ENCODE measurements at regions not wholly inside any gene's neighbourhood (a gene's known extent, or its start where the extent isn't known, plus 50 kb on each side); places are given as distances from the start of the nearest gene placed in this dataset.

DNA sequence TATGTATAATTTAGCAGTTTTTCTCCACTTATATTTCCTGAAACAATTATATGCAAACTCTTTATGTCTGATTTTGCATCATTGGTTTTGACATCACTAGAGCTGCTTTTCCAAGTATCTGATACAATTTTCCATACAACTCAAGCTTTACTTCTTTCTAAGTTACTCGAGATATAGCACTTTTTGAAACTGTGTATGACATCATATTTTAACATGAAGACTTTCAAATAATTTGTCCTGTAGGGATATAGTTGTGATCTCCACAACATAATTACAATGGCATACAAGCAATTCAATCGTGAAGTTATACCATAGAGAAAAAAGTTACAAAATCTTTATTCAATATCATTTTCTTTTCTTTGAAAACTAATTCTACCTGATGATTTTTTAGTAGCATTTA, 173.0 kb downstream of the LEPR start:
- no peaks in the 10 kb centered on the region for H3K27me3 ChIP-seq (replicated peaks; ENCODE audit: insufficient read depth, low read length)
- H3F3A ChIP-seq (ENCODE audit: insufficient read depth, low read length) = no peaks in the 10 kb centered on the region
- no peaks in the 10 kb centered on the region for H3K36me3 ChIP-seq (replicated peaks; ENCODE audit: insufficient read depth, low read length)
- H3K9me3 ChIP-seq (replicated peaks; ENCODE audit: insufficient read depth, low read length) = no peaks in the 10 kb centered on the region
- TF ChIP-seq, protein P1, sequence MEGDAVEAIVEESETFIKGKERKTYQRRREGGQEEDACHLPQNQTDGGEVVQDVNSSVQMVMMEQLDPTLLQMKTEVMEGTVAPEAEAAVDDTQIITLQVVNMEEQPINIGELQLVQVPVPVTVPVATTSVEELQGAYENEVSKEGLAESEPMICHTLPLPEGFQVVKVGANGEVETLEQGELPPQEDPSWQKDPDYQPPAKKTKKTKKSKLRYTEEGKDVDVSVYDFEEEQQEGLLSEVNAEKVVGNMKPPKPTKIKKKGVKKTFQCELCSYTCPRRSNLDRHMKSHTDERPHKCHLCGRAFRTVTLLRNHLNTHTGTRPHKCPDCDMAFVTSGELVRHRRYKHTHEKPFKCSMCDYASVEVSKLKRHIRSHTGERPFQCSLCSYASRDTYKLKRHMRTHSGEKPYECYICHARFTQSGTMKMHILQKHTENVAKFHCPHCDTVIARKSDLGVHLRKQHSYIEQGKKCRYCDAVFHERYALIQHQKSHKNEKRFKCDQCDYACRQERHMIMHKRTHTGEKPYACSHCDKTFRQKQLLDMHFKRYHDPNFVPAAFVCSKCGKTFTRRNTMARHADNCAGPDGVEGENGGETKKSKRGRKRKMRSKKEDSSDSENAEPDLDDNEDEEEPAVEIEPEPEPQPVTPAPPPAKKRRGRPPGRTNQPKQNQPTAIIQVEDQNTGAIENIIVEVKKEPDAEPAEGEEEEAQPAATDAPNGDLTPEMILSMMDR (IDR thresholded peaks at IDR 0.05; ENCODE audit: low read length) = no peak
- TF ChIP-seq EZH2phosphoT487 (IDR thresholded peaks at IDR 0.05; ENCODE audit: low read length) (no peak), EZH2 (optimal IDR thresholded peaks at IDR 0.05; ENCODE audit: low read depth, low read length) (no peak)
- H3K79me2 ChIP-seq (ENCODE audit: low read length) = no peaks in the 10 kb centered on the region
- no peak overlapping the region for H3K27ac ChIP-seq (ENCODE audit: low read length)
- DNase-seq = no peak
- H3K4me2 ChIP-seq (ENCODE audit: low read depth, low read length) = no peak overlapping the region
- H2AFZ ChIP-seq (ENCODE audit: low read length) = no peak overlapping the region
- H3K9me2 ChIP-seq (replicated peaks; ENCODE audit: insufficient read depth, low read length) = no peaks in the 10 kb centered on the region
- no peak overlapping the region for H3K4me3 ChIP-seq (ENCODE audit: low read length)
- H4K20me1 ChIP-seq (ENCODE audit: insufficient read depth, low read length) = no peaks in the 10 kb centered on the region
- no peak overlapping the region for H3K9ac ChIP-seq (ENCODE audit: low read length)
- no peaks in the 10 kb centered on the region for H3K4me1 ChIP-seq (ENCODE audit: low read length)

DNA sequence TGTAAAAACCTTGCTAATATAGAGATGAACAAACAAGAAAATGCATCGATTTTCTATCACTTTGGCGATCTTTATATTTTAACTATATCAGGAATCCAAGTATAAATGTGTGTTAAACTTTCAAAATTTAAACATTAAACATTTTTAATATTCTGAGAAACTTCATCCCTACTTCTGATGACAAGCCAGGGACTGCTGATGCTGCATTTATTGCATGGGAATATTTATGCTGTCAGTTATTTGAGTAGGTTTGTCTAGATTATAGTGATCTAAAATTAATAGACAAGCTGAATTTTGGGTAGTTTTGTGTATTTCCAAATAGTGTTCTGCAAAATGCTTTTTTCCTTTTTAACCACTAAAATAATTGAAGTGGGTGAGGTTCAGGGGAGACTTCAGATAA, 175.3 kb downstream of the LEPR start:
- no peaks in the 10 kb centered on the region for H3F3A ChIP-seq (ENCODE audit: insufficient read depth, low read length)
- H2AFZ ChIP-seq (ENCODE audit: low read length) = no peak overlapping the region
- H3K9ac ChIP-seq (ENCODE audit: low read length) = no peak overlapping the region
- H4K20me1 ChIP-seq (ENCODE audit: insufficient read depth, low read length) = no peaks in the 10 kb centered on the region
- H3K4me1 ChIP-seq (ENCODE audit: low read length) = no peaks in the 10 kb centered on the region
- DNase-seq = no peak
- H3K79me2 ChIP-seq (ENCODE audit: low read length) = no peaks in the 10 kb centered on the region
- H3K4me3 ChIP-seq (ENCODE audit: low read length) = no peak overlapping the region
- H3K4me2 ChIP-seq (ENCODE audit: low read depth, low read length) = no peak overlapping the region
- H3K9me2 ChIP-seq (replicated peaks; ENCODE audit: insufficient read depth, low read length) = no peaks in the 10 kb centered on the region
- no peaks in the 10 kb centered on the region for H3K36me3 ChIP-seq (replicated peaks; ENCODE audit: insufficient read depth, low read length)
- TF ChIP-seq, protein P1 (IDR thresholded peaks at IDR 0.05; ENCODE audit: low read length) = no peak
- TF ChIP-seq EZH2phosphoT487 (IDR thresholded peaks at IDR 0.05; ENCODE audit: low read length) (no peak), EZH2 (optimal IDR thresholded peaks at IDR 0.05; ENCODE audit: low read depth, low read length) (no peak)
- H3K27me3 ChIP-seq (replicated peaks; ENCODE audit: insufficient read depth, low read length) = no peaks in the 10 kb centered on the region
- no peak overlapping the region for H3K27ac ChIP-seq (ENCODE audit: low read length)
- no peaks in the 10 kb centered on the region for H3K9me3 ChIP-seq (replicated peaks; ENCODE audit: insufficient read depth, low read length)

DNA sequence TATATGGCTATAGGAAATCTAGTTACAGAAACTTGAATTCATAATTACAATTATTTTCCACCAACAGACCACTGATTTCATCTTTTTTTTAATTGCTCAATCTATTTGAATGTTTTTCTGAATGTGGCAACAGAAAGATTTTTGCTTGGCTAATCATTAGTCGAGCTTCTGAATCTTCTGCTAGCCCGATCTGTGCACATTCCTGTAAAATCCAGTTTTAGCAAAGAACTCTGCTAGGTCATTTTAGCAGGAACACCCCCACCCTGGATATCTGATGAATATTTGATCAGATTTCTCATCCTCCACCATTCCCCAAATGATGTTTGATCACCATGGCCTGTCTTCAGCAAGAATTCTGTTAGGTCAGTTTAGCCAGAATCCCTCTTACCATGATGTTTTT, 176.3 kb downstream of the LEPR start:
- Histone ChIP-seq H3K27me3 (replicated peaks; ENCODE audit: insufficient read depth, low read length) (no peaks in the 10 kb centered on the region), H3K9me2 (replicated peaks; ENCODE audit: insufficient read depth, low read length) (no peaks in the 10 kb centered on the region), H4K20me1 (ENCODE audit: insufficient read depth, low read length) (no peaks in the 10 kb centered on the region), H3K79me2 (ENCODE audit: low read length) (no peaks in the 10 kb centered on the region), H3F3A (ENCODE audit: insufficient read depth, low read length) (no peaks in the 10 kb centered on the region), H3K36me3 (replicated peaks; ENCODE audit: insufficient read depth, low read length) (no peaks in the 10 kb centered on the region), H3K9ac (ENCODE audit: low read length) (no peak overlapping the region), H2AFZ (ENCODE audit: low read length) (no peak overlapping the region), H3K4me3 (ENCODE audit: low read length) (no peak overlapping the region), H3K4me1 (ENCODE audit: low read length) (no peaks in the 10 kb centered on the region), H3K9me3 (replicated peaks; ENCODE audit: insufficient read depth, low read length) (no peaks in the 10 kb centered on the region), H3K27ac (ENCODE audit: low read length) (no peak overlapping the region), H3K4me2 (ENCODE audit: low read depth, low read length) (no peak overlapping the region)
- TF ChIP-seq, protein P1 (IDR thresholded peaks at IDR 0.05; ENCODE audit: low read length) = no peak
- TF ChIP-seq EZH2 (optimal IDR thresholded peaks at IDR 0.05; ENCODE audit: low read depth, low read length) = no peak
- TF ChIP-seq EZH2phosphoT487 (IDR thresholded peaks at IDR 0.05; ENCODE audit: low read length) = no peak
- DNase-seq = no peak

Measured in MM.1S (cell line).